Bronchial epithelial cell (primary cell): ENCODE measurements at regions not wholly inside any gene's neighbourhood (a gene's known extent, or its start where the extent isn't known, plus 50 kb on each side); places are given as distances from the start of the nearest gene placed in this dataset.

Experiments used
- DNase-seq: peaks from one replicate; pipeline ENCODE4 v3.0.0-alpha.2; 2010; ENCODE audit warnings: low read depth
- FAIRE-seq: peaks from 2 replicates; lab custom pipeline; 2011; peaks lifted over from hg19 to GRCh38; lab: Jason Lieb, UNC
- H3K27me3 ChIP-seq: 2 replicates; pipeline ENCODE4 v1.5.1; 2011; ENCODE audit warnings: low read length; ENCODE audit not compliant: control insufficient read depth, insufficient read depth
- H3K36me3 ChIP-seq: 2 replicates; pipeline ENCODE4 v1.5.1; 2011; ENCODE audit warnings: low read length; ENCODE audit not compliant: control insufficient read depth, insufficient read depth
- H3K4me3 ChIP-seq: 2 replicates; pipeline ENCODE4 v1.5.1; 2011; ENCODE audit warnings: mild to moderate bottlenecking, low read depth, low read length, control low read depth
- TF ChIP-seq, protein P1 (sequence below): IDR thresholded peaks from 2 replicates; pipeline ENCODE4 v1.5.1; 2011; ENCODE audit warnings: mild to moderate bottlenecking, moderate library complexity, low read length, control low read depth, inconsistent platforms; ENCODE audit not compliant: insufficient read depth, severe bottlenecking

DNA sequence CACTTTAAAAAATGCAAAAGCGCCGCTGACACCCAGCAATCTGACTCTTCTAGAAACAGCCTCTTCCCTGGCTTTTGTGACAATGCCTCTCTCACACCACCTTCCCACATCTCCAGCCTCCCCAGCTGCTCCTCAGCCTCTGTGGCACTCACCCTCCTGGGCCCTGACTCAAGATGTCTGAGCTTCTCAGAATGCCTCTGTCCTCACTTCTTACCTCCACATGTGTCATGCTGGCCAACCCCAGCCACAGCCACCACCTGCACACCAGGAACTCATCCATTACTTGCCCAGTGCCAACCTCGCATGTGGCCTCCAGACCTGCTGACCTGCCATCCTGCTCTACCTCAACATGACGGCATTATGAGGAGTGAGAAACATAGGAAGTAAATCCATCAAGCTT, 249.8 kb upstream of the RAB6C start:
- no peaks in the 10 kb centered on the region for H3K36me3 ChIP-seq
- no peak for FAIRE-seq
- no peak for DNase-seq
- no peak overlapping the region for H3K4me3 ChIP-seq
- H3K27me3 ChIP-seq = no peaks in the 10 kb centered on the region
- TF ChIP-seq, protein P1, sequence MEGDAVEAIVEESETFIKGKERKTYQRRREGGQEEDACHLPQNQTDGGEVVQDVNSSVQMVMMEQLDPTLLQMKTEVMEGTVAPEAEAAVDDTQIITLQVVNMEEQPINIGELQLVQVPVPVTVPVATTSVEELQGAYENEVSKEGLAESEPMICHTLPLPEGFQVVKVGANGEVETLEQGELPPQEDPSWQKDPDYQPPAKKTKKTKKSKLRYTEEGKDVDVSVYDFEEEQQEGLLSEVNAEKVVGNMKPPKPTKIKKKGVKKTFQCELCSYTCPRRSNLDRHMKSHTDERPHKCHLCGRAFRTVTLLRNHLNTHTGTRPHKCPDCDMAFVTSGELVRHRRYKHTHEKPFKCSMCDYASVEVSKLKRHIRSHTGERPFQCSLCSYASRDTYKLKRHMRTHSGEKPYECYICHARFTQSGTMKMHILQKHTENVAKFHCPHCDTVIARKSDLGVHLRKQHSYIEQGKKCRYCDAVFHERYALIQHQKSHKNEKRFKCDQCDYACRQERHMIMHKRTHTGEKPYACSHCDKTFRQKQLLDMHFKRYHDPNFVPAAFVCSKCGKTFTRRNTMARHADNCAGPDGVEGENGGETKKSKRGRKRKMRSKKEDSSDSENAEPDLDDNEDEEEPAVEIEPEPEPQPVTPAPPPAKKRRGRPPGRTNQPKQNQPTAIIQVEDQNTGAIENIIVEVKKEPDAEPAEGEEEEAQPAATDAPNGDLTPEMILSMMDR = no peak

DNA sequence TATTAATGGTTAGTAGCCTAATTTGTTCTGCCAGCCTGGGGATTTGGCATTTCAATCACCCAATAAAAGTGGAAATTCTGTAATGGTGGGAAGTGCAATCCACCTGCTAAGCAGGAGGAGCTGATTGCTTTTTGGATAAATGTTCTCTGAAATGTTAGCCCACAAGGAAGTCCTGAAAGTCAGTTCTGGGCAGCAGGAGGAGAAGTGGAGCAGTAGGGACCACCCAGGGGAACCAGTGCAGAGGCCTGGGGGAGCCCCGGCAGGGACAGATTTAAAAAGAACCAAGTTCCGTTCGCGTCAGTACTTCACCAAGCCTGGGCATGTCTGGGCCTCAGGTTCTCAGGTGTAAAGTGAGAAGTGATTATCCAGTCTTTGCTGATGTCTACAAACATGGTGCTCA, 248.5 kb upstream of the RAB6C start:
- TF ChIP-seq, protein P1 = no peak
- H3K36me3 ChIP-seq = no peaks in the 10 kb centered on the region
- no peak overlapping the region for H3K4me3 ChIP-seq
- DNase-seq = no peak
- H3K27me3 ChIP-seq = no peaks in the 10 kb centered on the region
- FAIRE-seq = no peak

DNA sequence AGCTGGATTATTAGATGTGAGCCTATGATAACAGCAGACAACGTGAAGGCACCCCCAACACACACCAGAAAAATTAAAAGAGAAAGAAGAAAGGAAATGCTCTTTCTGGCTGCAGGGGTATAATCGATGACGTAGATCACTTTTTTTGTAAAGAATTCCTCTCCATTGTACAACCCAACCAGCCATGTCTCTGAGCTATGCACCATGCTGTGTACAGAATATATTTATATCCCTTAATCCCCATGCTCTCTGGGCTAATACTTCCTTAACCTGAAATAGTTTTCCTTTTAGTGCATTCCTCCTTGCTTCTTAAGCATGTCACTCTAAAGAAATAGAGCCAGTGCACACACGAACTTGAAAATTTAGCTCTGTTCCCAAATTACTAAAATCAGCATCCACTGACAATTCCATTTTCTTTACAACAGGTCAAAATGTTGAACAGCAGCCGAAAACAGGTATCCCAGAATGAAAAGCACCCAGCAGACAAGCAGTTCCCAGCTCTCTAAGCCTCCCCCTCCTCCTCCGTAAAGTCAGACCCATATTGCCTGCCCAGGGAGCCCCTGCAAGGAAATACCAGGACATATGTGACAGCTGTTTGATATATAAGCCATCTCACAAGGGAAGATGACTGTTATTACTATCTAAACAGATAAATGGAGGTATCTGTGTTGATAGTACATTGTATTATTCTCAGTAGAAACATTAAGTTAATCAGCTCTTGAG, 247.4 kb upstream of the RAB6C start:
- TF ChIP-seq, protein P1 = no peak
- FAIRE-seq = no peak
- no peak for DNase-seq

DNA sequence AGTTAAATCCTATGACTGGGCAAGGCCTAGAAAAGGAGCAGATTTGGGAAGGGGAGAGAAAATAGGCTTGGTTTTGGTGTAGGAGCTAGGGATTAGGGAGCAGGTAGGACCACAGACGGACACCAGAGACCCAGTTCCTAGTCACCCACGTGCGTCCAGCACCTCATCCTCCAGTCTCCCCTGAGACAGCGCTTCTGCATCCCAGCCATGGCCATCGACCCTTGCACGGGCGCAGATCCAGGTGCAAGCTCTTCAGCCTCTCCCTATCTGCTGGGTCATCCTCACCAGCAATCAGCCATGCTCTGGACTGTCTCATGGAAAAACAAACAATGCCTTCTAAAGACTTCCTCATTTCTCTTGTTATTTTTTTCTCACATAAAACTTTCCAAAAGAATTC, 246.8 kb upstream of the RAB6C start:
- no peak for FAIRE-seq
- TF ChIP-seq, protein P1 = no peak
- DNase-seq = no peak
- H3K27me3 ChIP-seq = no peaks in the 10 kb centered on the region
- no peak overlapping the region for H3K4me3 ChIP-seq
- H3K36me3 ChIP-seq = no peaks in the 10 kb centered on the region

More for the DNA sequence above, 247.4 kb upstream of the RAB6C start:
- H3K36me3 ChIP-seq = no peaks in the 10 kb centered on the region
- H3K27me3 ChIP-seq = no peaks in the 10 kb centered on the region
- no peak overlapping the region for H3K4me3 ChIP-seq

DNA sequence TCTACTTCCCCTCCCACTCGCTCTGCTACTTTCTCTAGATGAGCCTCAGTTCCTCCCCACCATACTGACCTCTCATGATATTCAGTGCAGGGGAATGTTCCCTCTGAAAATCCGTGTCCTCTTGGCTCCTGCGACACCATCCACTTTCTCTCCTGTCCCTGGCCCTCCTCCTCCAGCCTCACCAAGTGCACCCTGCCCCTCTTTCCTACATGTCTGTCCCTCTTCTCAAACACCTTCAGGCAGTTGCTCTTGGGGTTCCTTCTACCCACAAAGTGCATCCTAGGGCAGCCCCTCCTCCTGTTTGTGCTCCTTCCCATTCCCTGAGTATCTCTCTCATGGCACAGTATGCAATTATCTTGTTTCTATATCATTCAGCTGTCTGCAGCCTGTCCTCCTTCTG, 246.4 kb upstream of the RAB6C start:
- Histone ChIP-seq H3K27me3 (no peaks in the 10 kb centered on the region), H3K4me3 (no peak overlapping the region), H3K36me3 (no peaks in the 10 kb centered on the region)
- FAIRE-seq (no peak), DNase-seq (no peak)
- TF ChIP-seq, protein P1 = no peak

DNA sequence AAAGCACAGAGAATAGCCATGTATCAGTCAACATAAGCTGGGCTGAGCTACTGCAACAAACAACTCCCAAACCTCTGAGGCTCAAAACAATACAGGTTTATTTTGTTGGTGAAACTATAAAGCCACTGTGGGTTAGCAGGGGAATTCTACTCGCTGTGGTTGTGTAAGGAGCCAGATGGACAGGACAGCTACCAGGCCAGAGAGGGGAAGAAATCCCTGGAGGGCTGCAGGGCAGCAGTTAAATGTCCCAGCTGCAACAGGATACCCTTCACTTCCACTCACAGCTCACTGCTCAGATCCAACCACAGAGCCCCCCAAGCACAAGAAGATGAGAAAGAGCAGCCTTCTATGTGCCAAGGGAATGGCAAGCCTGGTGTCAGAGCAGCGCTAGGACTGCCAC, 245.9 kb upstream of the RAB6C start:
- Histone ChIP-seq H3K4me3 (no peak overlapping the region), H3K27me3 (no peaks in the 10 kb centered on the region), H3K36me3 (no peaks in the 10 kb centered on the region)
- no peak for DNase-seq
- no peak for FAIRE-seq
- TF ChIP-seq, protein P1 = no peak
